ENCODE measurements at regions not wholly inside any gene's neighbourhood (a gene's known extent, or its start where the extent isn't known, plus 50 kb on each side); places are given as distances from the start of the nearest gene placed in this dataset.

GRCh38 chr1:219466766-219467165 lies 146.1 kb downstream of the ZC3H11B start:
- H3K27ac Mint-ChIP-seq, result no peak overlapping the region

GRCh38 chr1:219465212-219466093 lies 147.5 kb downstream of the ZC3H11B start:
- intact Hi-C loops (cut with DNase I, micrococcal nuclease), result no loop called here
- Mint-ChIP-seq H3K27ac (no peak overlapping the region), H3K4me1 (ENCODE audit: low read depth) (no peaks in the 10 kb centered on the region), H3K9me3 (no peaks in the 10 kb centered on the region), H3K36me3 (ENCODE audit: low read depth) (no peaks in the 10 kb centered on the region), H3K4me3 (no peak overlapping the region), H3K27me3 (no peaks in the 10 kb centered on the region)
- Histone ChIP-seq H3K27me3 (ENCODE audit: control insufficient read depth in 1 of 2, insufficient read depth in 2 of 2, low read length in 2 of 2) (no peaks in the 10 kb centered on the region), H3K36me3 (ENCODE audit: insufficient read depth, low read length) (no peaks in the 10 kb centered on the region), H3K27ac (ENCODE audit: low read depth in 1 of 2, low read length in 2 of 2) (no peak overlapping the region), H3K9me3 (ENCODE audit: control insufficient read depth in 1 of 2, insufficient read depth in 1 of 2, low read length in 2 of 2) (no peaks in the 10 kb centered on the region), H3K4me3 (ENCODE audit: low read length) (no peak overlapping the region), H3K4me1 (ENCODE audit: insufficient read depth, low read length) (no peaks in the 10 kb centered on the region)
- ChIA-PET POLR2A (no interaction called here), CTCF (no interaction called here)
- ATAC-seq (ENCODE audit: poor library complexity) (no peak), DNase-seq (no peak)
- no peak for TF ChIP-seq CTCF (IDR thresholded peaks at IDR 0.05)

More at GRCh38 chr1:219466766-219467165, 146.1 kb downstream of the ZC3H11B start:
- Histone ChIP-seq H3K27me3 (ENCODE audit: control insufficient read depth in 1 of 2, insufficient read depth in 2 of 2, low read length in 2 of 2) (no peaks in the 10 kb centered on the region), H3K4me1 (ENCODE audit: insufficient read depth, low read length) (no peaks in the 10 kb centered on the region), H3K9me3 (ENCODE audit: control insufficient read depth in 1 of 2, insufficient read depth in 1 of 2, low read length in 2 of 2) (no peaks in the 10 kb centered on the region), H3K36me3 (ENCODE audit: insufficient read depth, low read length) (no peaks in the 10 kb centered on the region), H3K27ac (ENCODE audit: low read depth in 1 of 2, low read length in 2 of 2) (no peak overlapping the region), H3K4me3 (ENCODE audit: low read length) (no peak overlapping the region)
- no peak overlapping the region for H3K4me3 Mint-ChIP-seq
- H3K27me3 Mint-ChIP-seq, result no peaks in the 10 kb centered on the region
- ChIA-PET POLR2A (no interaction called here), CTCF (no interaction called here)
- ATAC-seq (ENCODE audit: poor library complexity), result no peak
- H3K9me3 Mint-ChIP-seq, result no peaks in the 10 kb centered on the region
- no peak for TF ChIP-seq CTCF (IDR thresholded peaks at IDR 0.05)
- no peaks in the 10 kb centered on the region for H3K36me3 Mint-ChIP-seq (ENCODE audit: low read depth)
- no peak for DNase-seq
- intact Hi-C loops (cut with DNase I, micrococcal nuclease), result no loop called here
- no peaks in the 10 kb centered on the region for H3K4me1 Mint-ChIP-seq (ENCODE audit: low read depth)

- H3K4me1 Mint-ChIP-seq (ENCODE audit: low read depth), result no peaks in the 10 kb centered on the region
- Histone ChIP-seq H3K9me3 (ENCODE audit: control insufficient read depth in 1 of 2, insufficient read depth in 1 of 2, low read length in 2 of 2) (no peaks in the 10 kb centered on the region), H3K4me3 (ENCODE audit: low read length) (no peak overlapping the region), H3K27me3 (ENCODE audit: control insufficient read depth in 1 of 2, insufficient read depth in 2 of 2, low read length in 2 of 2) (no peaks in the 10 kb centered on the region), H3K27ac (ENCODE audit: low read depth in 1 of 2, low read length in 2 of 2) (no peak overlapping the region), H3K36me3 (ENCODE audit: insufficient read depth, low read length) (no peaks in the 10 kb centered on the region), H3K4me1 (ENCODE audit: insufficient read depth, low read length) (no peaks in the 10 kb centered on the region)
- no peak overlapping the region for H3K27ac Mint-ChIP-seq
- POLR2A ChIA-PET, result no interaction called here
- H3K9me3 Mint-ChIP-seq, result no peaks in the 10 kb centered on the region
- CTCF ChIA-PET, result no interaction called here
- DNase-seq (no peak), ATAC-seq (ENCODE audit: poor library complexity) (no peak)
- H3K4me3 Mint-ChIP-seq, result no peak overlapping the region
- TF ChIP-seq CTCF (IDR thresholded peaks at IDR 0.05), result no peak
- H3K36me3 Mint-ChIP-seq (ENCODE audit: low read depth), result no peaks in the 10 kb centered on the region
- intact Hi-C loops (cut with DNase I, micrococcal nuclease), result no loop called here
- no peaks in the 10 kb centered on the region for H3K27me3 Mint-ChIP-seq
These were observed 149.3 kb downstream of the ZC3H11B start for GRCh38 chr1:219463636-219464035.
